ENCODE measurements at regions not wholly inside any gene's neighbourhood (a gene's known extent, or its start where the extent isn't known, plus 50 kb on each side); places are given as distances from the start of the nearest gene placed in this dataset.
"Not testable (repeated sequence)": the region's sequence is repeated elsewhere in the genome, so short reads cannot be mapped to it uniquely, and the experiment has no call there.

- not testable (repeated sequence) for DNase-seq (ENCODE audit: low read depth in 3 of 3)
These were observed 135.5 kb downstream of the NBPF8 start for GRCh38 chr1:120550335-120550734.

- DNase-seq (ENCODE audit: low read depth in 3 of 3): not testable (repeated sequence)
These were observed 137.4 kb downstream of the NBPF8 start for GRCh38 chr1:120552190-120552589.

GRCh38 chr1:120557605-120558302 is 142.9 kb downstream of the NBPF8 start:
- DNase-seq (ENCODE audit: low read depth in 3 of 3): not testable (repeated sequence)

GRCh38 chr1:120558303-120559060 is 143.6 kb downstream of the NBPF8 start:
- peak; percentile 9 to 36 (median 31) for DNase-seq (ENCODE audit: low read depth in 3 of 3)

GRCh38 chr1:120561767-120562166 is 146.9 kb downstream of the NBPF8 start:
- DNase-seq (ENCODE audit: low read depth in 3 of 3): not testable (repeated sequence)

- DNase-seq (ENCODE audit: low read depth in 3 of 3): not testable (repeated sequence)
These were observed 150.6 kb downstream of the NBPF8 start for GRCh38 chr1:120565396-120565795.

GRCh38 chr1:120567620-120568019 is 152.8 kb downstream of the NBPF8 start:
- not testable (repeated sequence) for DNase-seq (ENCODE audit: low read depth in 3 of 3)

GRCh38 chr1:120575201-120575600 is 148.5 kb upstream of the NBPF26 start:
- DNase-seq (ENCODE audit: low read depth in 3 of 3): not testable (repeated sequence)

GRCh38 chr1:120582135-120582534 is 141.6 kb upstream of the NBPF26 start:
- not testable (repeated sequence) for DNase-seq (ENCODE audit: low read depth in 3 of 3)

GRCh38 chr1:120586053-120586452 is 137.7 kb upstream of the NBPF26 start:
- DNase-seq (ENCODE audit: low read depth in 3 of 3): not testable (repeated sequence)

GRCh38 chr1:120588811-120589210 is 134.9 kb upstream of the NBPF26 start:
- DNase-seq (ENCODE audit: low read depth in 3 of 3): not testable (repeated sequence)

GRCh38 chr1:120591774-120592173 is 132.0 kb upstream of the NBPF26 start:
- not testable (repeated sequence) for DNase-seq (ENCODE audit: low read depth in 3 of 3)

- not testable (repeated sequence) for DNase-seq (ENCODE audit: low read depth in 3 of 3)
These were observed 130.8 kb upstream of the NBPF26 start for GRCh38 chr1:120592943-120593342.

GRCh38 chr1:120593648-120594047 is 130.1 kb upstream of the NBPF26 start:
- DNase-seq (ENCODE audit: low read depth in 3 of 3): not testable (repeated sequence)

- DNase-seq (ENCODE audit: low read depth in 3 of 3): not testable (repeated sequence)
These were observed 125.3 kb upstream of the NBPF26 start for GRCh38 chr1:120598331-120598951.

- not testable (repeated sequence) for DNase-seq (ENCODE audit: low read depth in 3 of 3)
These were observed 124.2 kb upstream of the NBPF26 start for GRCh38 chr1:120599511-120599910.

GRCh38 chr1:120600442-120601041 is 123.2 kb upstream of the NBPF26 start:
- not testable (repeated sequence) for DNase-seq (ENCODE audit: low read depth in 3 of 3)

- DNase-seq (ENCODE audit: low read depth in 3 of 3): not testable (repeated sequence)
These were observed 115.9 kb upstream of the NBPF26 start for GRCh38 chr1:120607882-120608281.

- DNase-seq (ENCODE audit: low read depth in 3 of 3): not testable (repeated sequence)
These were observed 115.3 kb upstream of the NBPF26 start for GRCh38 chr1:120608314-120609014.

- not testable (repeated sequence) for DNase-seq (ENCODE audit: low read depth in 3 of 3)
These were observed 114.7 kb upstream of the NBPF26 start for GRCh38 chr1:120609015-120609573.

GRCh38 chr1:120609834-120610233 is 113.9 kb upstream of the NBPF26 start:
- DNase-seq (ENCODE audit: low read depth in 3 of 3): not testable (repeated sequence)

Measured in stimulated activated CD4-positive, alpha-beta T cell treated with anti-CD3 and anti-CD28 coated beads, TNF-alpha, amount 100 ng/mL, for 4 hours (primary cell).